Spleen (tissue), 7 donors: ENCODE measurements at regions not wholly inside any gene's neighbourhood (a gene's known extent, or its start where the extent isn't known, plus 50 kb on each side); places are given as distances from the start of the nearest gene placed in this dataset.

Source experiments
- POLR2A ChIP-seq, 3 donors: fragments of 450-650 bp; IDR thresholded peaks; one replicate each; pipeline ENCODE4 v1.5.1; 2017; ENCODE audit warnings: antibody characterized with exemption in 3 of 3, mild to moderate bottlenecking in 1 of 3
- POLR2AphosphoS5 ChIP-seq, 3 donors: sonication (generic); formaldehyde crosslinking; IDR thresholded peaks; one replicate each; pipeline ENCODE4 v1.5.1; 2017; ENCODE audit warnings: antibody characterized with exemption in 3 of 3
- TF ChIP-seq, protein P1 (sequence below), 11 experiments: fragments of 200-600 bp in 7 of 11; fragments of 450-650 bp in 4 of 11; sonication (generic) in 4 of 11; IDR thresholded peaks in 8 of 11; conservative IDR thresholded peaks in 3 of 11; 1 replicate in 7 of 11; 2 replicates in 4 of 11; pipeline versions ENCODE4 v1.4.0 to v1.8.0; 2016 to 2021; ENCODE audit warnings: antibody characterized with exemption in 11 of 11, inconsistent platforms in 4 of 11, mild to moderate bottlenecking in 1 of 11
- donor health status: DM: no; HTN: no; CAD: no; lungs with moderate emphysema.
- donor health status: DM: no; HTN: no; CAD: no.
- donor health status: DM: no; HTN: no; CAD: no.

DNA sequence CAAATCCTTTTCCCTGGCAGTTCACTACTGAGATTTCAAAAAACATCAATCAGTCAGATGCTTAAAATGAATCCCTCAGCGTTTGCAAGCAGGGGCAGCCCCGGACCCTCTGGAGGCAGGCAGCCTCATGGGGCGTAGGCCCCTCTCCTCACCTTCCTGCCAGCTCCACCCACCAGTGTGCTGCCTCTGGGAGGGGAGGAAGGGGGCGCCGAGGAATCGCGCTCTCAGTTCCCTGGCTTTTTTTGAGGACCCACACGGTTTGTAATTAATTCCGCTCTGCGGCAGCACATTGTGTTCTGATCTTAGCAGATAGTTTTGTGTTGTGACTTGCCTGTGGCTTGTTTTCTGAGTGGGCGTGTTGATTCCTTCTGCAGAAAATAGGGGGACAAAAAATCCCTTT is 159.9 kb downstream of the KLF13 start:
- TF ChIP-seq POLR2A (IDR thresholded peaks at IDR 0.05), result no peak
- no peak for TF ChIP-seq POLR2AphosphoS5 (IDR thresholded peaks at IDR 0.05)
- TF ChIP-seq, protein P1, sequence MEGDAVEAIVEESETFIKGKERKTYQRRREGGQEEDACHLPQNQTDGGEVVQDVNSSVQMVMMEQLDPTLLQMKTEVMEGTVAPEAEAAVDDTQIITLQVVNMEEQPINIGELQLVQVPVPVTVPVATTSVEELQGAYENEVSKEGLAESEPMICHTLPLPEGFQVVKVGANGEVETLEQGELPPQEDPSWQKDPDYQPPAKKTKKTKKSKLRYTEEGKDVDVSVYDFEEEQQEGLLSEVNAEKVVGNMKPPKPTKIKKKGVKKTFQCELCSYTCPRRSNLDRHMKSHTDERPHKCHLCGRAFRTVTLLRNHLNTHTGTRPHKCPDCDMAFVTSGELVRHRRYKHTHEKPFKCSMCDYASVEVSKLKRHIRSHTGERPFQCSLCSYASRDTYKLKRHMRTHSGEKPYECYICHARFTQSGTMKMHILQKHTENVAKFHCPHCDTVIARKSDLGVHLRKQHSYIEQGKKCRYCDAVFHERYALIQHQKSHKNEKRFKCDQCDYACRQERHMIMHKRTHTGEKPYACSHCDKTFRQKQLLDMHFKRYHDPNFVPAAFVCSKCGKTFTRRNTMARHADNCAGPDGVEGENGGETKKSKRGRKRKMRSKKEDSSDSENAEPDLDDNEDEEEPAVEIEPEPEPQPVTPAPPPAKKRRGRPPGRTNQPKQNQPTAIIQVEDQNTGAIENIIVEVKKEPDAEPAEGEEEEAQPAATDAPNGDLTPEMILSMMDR (IDR thresholded peaks at IDR 0.05 in 8 of 11, conservative IDR thresholded peaks at IDR 0.05 in 3 of 11), result no peak
